Fibroblast of skin of right quadriceps (primary cell): ENCODE measurements at regions not wholly inside any gene's neighbourhood (a gene's known extent, or its start where the extent isn't known, plus 50 kb on each side); places are given as distances from the start of the nearest gene placed in this dataset.
"Not testable (repeated sequence)": the region's sequence is repeated elsewhere in the genome, so short reads cannot be mapped to it uniquely, and the experiment has no call there.

ENCODE experiments used
- DNase-seq: peaks from one replicate; pipeline ENCODE4 v3.0.0-alpha.2; 2013

DNA sequence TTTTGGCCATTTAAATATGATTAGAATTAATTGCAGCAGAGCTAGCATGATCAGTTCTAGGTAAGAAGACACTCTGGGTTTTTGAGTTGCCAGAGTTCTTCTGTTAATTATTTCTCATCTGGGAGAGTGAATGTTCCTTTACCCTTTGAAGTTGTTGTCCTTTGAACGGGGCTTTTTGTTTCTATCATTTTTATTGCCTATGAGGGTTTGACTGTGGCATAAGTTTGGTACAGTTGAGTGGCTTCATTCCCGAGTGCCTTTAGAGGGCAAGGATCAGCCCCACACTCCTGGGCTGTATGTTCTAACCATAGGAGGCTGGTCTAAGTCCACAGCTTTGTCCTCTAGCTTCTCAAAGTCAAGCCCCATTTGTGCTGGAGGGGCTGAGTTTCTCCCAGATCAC, 804.3 kb downstream of the KCNJ3 start:
- DNase-seq, result no peak

DNA sequence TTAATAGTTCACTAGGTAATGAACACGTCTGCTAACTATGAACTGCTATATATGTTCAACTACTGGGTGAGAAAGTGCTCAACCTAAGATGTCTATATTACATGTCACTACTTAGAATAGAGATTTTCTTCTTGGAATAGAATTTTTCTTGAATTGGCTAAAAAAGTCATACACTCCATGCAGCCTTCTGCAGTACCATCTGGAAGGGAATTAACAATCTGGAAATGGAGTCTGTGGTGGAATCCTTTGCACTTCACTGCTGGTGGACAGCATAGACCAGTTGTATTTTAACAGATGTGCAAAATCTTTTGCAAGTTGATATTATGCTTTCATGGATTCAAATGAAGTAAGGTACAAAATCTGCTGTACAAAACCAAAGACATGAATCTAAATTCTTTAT, 799.6 kb downstream of the KCNJ3 start:
- DNase-seq, result no peak

DNA sequence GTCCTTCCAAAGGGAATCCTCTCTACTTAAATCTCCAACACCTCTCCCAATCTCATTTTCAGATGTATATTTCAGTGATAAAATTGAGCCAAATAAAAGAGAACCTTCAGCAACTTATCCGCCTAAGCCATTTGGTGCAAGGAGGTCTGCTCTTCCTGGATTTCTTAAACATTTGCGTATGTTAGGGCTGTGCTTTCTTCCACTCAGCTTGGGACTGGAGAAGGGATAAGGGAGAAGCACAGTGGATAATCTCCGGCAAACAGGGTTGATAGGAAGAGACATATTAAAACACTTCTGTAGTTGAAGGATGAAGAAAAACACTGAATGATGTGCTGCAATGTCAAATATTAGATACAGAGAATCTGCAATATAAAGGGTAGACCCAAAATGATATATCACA, 796.2 kb downstream of the KCNJ3 start:
- no peak for DNase-seq

DNA sequence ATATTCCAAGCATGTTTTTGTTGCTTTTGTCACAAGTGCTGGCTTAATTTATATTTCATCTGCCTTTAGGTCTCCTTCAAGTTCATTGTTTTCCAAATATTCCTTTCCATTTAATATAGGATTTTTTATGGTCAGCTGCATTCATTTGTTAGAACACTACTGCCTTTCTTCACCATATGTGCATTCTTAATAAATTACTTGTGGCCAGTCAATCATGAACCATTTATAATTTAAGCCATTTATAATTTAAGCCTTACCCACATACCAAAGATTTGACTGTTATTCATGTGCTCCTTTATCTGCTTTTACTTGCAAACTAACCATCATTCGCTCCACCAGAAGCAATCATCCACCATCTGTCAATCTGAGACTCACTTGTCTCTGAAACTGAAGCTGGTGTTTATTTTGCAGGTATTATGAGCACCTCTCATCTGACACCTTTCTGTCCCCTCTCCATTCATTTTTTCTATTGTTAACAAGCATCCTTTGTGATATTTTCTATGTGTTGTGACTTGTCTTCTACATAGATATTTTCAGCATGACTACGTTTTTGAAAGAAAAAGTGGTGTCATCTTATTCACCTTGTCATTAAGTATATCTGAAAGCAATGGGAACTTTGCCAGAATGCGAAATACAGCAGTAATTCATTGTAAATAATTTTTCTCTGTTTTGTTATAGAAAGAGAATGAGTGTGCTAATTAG, 786.8 kb downstream of the KCNJ3 start:
- DNase-seq, result no peak

DNA sequence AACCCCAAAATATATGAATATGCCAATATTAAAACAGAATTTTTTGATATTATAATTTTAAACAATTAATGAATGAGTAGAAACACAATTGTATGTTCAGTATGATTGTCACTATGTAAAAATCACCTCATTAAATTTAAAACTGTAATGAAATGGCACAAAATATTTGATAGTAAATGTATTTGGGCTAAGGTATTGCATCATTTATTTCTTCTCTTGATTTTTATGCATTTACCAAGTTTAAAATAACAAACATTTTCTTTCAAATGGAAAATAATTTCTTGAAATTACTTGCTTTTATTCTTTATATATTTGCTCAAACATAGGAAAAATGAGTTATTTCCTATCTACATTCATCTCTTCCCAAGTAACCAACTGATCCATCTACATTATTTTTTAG, 782.6 kb downstream of the KCNJ3 start:
- no peak for DNase-seq

DNA sequence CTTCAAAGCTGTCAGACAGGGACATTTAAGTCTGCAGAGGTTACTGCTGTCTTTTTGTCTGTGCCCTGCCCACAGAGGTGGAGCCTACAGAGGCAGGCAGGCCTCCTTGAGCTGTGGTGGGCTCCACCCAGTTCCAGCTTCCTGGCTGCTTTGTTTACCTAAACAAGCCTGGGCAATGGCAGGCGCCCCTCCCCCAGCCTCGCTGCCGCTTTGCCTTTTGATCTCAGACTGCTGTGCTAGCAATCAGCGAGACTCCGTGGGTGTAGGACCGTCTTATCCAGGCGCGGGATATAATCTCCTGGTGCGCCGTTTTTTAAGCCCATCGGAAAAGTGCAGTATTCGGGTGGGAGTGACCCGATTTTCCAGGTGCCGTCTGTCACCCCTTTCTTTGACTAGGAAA, 773.5 kb downstream of the KCNJ3 start:
- DNase-seq, result not testable (repeated sequence)

DNA sequence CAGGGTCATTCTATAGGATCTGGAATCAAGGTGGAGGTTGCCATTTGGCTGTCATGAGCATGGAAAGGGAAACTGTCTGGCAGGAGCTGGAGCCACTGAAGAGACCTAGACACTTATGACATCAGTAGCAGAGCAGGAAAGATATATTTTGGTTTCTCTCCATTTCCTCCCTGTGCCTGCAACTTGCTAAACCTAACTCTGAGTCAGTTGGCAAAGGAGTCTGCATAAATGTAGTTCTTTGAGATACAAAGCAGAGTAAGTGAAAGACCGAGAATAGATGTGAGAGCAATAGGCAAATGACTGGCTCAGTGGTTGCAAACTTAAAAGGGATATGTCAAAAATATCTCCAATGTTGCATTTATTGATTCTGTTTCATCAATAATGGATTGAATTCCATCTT, 757.7 kb downstream of the KCNJ3 start:
- DNase-seq, result no peak

DNA sequence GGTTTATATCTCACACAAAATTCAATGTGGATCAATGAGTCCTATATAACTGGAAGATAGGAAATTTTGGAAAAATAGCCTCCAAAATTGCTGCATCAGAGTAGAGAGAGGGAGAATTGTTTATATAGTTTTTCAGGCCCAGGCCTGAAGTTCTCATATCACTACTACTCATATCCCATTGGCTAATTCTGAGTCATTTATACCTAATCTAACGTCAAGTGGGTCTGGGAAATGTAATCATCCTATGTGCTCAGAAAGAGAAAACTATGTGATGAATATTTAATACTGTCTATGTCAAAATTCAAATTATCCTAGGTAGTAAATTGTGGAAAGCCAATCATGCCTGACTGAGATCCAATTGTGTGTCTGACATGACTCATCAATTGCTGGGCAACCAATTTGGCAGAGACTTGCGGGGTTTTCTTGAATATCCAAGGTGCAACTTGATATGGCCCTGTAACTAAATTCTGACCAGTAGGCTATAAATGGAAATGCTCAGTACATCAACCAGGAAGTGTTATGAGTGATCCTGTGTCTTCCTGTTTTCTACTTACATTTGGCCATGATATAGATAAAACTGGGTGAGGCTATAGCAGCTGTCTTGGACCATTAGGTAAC, 744.4 kb downstream of the KCNJ3 start:
- DNase-seq, result no peak

DNA sequence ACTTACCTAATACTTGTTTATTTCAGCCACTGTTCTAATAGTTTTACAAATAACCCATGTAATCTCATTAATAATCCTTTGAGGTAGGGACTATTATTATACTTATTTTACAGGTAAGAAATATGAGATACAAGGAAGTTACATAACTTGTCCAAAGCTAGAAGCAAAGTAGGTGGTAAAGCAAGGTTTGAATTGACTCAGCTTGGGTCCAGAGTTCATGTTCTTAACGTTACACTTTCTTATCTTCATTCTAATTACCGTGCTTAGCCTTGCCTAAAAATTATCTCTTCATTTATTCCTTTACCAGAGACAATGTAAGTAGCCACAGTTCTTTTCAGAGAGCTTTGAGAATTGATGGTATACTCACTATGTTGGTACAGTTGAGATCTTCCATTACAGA, 743.6 kb downstream of the KCNJ3 start:
- DNase-seq, result no peak

DNA sequence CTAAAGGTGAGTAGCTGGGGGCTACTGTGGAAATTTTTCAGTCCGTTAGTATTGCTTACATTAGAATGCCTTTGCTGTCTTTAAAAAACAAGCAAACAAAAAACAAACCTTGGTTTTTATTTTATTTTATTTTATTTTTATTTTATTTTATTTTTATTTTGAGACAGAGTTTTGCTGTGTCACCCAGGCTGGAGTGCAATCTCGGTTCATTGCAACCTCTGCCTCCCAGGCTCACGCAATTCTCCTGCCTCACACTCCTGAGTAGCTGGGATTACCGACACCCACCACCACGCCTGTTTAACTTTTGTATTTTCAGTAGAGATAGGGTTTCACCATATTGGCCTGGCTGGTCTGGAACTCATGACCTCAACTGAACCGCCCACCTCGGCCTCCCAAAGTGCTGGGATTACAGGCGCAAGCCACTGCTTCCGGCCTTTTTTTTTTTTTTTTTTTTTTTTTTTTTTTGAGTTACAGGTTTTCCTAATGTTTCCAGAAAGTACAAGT, 732.6 kb downstream of the KCNJ3 start:
- no peak for DNase-seq

DNA sequence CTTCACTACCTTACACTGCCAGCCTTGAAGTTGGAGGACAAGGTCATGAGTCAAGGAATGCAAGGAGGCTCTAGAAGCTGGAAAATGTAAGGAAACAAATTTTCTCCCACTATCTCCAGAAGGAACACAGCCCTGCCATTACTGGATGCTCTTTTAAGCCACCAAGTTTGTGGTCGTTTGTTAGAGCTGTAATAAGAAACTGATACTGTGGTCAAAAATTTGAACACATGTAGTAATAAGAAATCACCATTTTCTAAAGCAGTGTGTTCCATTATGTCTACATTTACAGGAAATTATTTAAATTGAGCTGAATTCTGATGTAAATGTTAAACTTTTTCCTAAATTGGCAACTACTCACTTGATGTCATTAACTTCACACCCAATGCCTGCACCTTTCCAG, 729.0 kb downstream of the KCNJ3 start:
- DNase-seq, result no peak

DNA sequence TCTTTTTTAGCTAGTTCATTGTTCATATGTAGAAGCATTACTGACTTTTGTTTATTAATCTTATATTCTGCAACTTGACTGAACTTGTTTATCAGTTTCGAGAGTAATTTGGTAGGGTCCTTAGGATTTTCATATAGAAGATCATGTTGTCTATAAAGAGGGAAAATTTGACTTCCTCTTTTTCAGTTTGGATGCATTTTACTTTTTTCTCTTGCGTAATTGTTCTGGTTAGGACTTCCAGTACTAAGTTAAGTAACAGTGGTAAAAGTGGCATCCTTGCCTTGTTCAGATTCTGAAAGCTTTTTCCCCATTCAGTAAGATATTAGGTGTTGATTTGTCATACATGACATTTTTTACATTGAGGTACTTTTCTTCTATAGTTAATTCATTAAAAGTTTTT, 726.0 kb downstream of the KCNJ3 start:
- DNase-seq, result no peak

DNA sequence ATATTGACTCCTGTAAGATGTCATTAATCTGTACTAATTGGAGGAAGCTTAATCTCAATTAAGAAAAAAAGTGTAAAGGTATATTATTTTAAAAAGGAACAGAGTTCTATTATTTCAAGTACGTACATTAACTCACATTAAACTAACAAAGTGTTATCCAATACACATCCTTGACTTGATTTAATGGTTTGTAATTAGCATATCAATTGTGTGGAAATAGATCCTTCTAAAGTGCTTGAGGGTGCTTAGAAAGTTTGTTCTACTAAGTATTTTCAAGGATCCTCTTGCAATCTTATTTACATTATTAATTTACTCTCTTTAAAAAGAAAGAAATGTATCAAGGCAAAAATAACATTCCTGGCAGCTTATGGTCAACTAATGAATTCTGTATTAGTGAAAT, 720.3 kb downstream of the KCNJ3 start:
- no peak for DNase-seq

DNA sequence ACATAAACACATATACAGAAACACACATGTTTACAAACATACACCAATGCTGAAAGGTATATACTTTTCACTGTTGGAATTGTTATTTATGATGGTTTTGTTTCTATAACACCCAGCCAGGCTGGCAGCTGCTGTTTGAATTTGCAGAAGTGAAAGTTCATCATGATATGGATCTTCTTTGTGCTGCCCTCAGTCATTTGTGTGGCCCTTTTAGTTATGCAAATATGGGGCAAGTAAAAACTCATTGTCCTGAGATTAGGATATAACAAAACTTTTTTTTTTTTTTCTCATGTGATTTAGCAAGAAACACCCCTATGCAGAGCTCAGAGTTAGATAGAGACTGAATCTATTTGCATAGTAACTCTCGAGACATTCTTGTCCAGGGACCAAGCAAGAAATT, 714.1 kb downstream of the KCNJ3 start:
- DNase-seq, result no peak

DNA sequence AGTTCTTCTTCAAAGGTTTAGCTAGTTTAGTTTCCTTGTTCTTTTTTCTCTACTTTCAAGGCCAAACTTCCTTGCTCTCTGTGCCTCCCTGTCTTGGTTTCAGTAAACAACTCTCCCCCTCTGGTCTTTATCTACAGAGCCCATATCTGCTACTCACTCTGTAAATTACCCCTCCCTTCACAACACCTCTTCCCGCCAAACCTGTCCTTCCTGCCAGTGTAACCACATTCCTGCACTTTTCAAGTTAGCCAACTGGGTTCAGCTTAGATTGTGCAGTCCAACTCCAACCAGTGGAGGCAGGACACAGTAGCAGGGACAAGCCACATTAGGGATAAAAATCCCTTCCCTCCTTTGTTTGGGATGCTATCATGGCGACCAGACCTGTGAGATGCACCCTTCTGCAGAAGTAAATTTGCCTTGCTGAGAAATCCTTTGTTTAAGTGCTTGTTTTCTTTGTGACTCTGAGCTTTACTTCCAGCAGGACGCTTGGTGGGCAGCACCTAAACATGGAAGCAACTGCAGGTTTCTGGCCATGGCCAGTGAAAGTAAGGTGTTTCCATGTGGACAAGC, 706.0 kb downstream of the KCNJ3 start:
- DNase-seq, result no peak

DNA sequence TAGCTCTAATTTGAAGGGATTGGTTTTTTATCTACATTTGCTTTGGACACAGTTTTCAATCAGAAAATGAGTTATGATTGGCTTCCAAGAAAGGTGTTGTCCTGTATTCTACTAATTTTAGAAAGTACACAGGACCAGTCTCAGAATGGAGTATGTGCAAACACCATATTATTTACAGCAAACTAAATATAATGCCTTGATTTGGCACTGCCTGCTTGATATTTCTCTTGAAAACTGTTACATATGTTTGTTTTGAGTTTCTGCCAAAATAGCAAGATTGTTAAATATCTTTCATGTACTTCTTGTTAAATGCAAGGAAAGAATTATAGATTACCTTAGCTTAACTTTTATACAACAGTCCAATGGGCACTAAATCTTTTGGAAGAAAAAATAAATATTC, 694.9 kb downstream of the KCNJ3 start:
- no peak for DNase-seq

DNA sequence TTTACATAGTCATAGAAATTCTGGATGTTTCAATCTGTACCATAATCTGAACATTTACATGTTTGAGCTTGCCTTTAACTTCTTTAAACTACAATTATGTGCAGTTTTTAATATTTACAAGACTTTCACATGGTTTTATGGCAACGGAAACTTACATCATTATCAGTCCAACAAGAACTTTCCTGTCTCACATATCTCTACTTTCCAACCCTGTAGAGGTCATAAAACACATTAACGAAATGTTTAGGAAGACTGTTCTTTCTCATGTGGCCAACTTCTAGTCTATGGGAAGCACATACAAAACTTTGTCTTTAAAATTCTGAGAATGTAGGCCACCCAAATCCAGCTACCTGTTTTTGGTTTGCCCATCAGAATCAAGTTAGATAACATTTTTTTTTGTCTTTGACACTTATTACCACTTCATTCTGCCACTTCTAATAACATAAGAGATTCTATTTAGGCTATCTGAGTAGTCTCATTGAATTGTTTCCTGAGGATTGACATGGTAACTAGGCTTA, 693.2 kb downstream of the KCNJ3 start:
- no peak for DNase-seq

DNA sequence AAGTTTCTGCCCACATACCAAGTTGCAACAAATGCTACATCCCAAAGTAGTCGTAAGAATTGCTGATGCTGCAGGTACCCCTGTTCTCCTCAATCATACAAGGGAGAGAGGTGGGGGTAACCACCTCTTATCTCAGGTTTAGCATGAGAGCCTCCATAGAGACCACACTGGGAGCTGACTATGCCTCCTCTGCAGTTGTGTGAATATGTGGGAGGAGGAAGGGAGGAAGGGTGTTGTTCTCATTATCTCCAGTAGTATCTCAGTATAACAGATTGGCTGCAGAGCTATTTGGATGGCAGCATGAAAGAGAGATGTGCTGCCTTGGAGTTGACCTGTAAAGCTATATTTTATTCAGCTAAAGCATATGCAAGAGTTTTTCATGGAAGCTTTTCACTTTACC, 690.7 kb downstream of the KCNJ3 start:
- DNase-seq, result no peak

DNA sequence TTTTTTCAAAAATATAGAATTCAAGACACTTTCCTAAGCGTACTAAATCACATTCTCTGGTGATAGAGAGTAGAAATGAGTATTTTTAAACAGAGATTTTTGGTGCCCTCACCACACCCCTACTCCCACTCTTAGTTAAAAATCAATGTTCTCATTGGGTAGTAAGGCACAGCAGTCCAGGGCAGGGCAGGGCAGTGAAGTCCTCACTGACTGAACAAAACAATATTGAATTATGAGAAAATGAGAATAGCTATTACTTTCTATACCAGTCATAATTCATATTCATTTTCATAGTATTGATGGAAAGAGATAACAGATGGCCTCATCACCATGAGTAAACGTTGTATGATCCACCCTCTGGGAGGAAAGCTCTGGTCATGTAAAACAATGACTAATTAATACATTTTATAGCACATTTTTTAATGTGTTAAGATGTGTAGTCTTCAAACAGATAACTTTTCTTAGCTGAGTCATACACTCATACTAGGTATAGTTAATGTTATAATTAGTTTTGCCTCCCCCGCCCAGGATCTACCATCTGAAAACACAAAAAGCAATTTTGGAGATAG, 686.1 kb downstream of the KCNJ3 start:
- no peak for DNase-seq

DNA sequence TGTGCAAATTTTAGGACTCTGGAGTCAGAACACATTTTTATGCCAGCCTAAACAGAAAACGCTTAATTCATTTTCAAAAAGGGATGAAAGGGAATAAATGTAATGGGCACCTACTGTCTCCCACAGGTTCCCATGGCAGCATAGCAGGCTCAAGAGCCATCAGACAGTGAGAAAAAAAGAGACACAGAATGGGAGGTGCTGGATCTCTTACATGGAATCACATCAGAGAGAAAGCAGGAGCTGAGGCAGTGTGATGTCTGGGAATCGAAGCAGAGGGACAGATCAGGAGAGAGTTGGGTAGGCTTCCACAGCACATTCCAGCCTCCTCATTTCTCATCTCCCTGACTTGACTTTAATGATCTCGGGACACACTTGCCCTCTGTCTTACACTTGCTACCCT, 684.3 kb downstream of the KCNJ3 start:
- DNase-seq, result no peak

DNA sequence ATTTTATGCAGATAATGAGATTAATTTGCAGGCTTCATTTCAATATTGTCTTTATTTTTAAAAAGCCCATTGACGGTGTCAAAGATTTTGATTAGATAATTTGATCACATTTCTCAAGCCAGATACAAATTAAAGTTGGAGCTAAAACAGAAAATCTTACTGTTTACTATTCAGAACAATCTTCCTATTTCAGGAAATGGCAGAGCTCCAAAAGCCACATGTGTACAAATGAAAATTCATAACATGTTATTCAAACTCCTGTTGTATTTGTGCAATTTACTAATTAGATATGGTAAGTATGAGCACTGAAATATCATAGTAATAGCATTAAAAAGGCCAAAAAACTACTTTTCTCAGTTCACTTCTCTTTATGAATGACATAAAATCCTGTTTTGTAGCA, 682.9 kb downstream of the KCNJ3 start:
- DNase-seq, result no peak

DNA sequence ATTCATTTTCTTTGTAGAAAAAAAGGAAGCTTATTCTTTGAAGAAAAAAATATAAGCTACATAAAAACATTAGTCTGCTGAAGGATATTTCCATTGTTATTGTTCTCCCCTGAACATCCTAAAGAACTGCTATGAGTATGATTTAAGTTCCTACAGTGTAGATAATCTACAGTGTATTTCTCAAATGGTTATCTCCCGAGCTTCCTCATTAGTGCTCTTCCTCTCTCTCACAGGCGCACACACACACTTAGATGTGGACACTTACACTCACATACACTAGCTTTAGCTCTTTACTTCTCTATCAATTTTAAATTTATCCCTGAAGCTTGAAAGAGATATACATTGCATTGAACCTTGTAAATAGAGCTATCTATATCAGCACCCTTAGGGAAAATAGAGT, 681.0 kb downstream of the KCNJ3 start:
- no peak for DNase-seq

DNA sequence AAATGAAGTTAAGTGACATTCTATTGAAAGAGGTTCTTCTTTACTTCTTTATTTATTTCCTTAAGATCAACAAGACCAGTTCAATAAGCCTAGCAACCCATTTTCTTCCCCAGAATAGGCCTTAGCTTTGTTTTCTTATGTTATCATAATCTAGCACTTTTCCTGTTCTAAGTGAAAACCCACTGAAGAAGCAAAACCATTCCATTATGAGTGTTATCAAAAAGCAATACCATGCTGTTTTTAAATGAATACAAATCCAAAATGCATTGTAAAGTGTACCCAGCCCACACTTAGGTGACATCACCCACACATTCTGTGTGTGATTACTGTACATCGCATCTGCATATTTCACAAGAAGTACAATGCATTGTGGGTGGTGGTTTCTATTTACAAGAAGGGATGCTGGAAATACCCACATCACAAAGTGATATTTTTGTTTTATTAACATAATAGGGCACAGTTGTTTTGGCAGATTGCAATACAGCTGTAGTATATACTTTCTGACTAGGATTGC, 679.5 kb downstream of the KCNJ3 start:
- no peak for DNase-seq

DNA sequence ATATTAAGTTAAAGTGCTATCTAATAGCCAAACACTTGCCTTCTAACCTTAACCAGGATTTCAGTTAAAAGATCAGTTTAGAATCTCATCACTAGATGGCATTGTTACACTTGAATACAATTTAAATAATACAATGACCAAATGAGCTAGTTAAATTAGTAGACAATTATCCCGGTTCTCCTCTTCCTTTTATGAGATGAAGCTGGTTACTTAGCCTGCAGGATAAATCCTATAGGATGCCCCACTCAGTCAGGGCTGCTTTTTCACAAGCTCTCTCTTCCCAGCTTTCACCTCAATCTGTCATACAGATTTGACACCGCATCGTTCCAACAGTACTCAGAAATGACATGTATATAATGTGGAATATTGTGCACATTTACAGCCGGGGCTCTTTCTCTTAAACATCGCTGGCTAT, 678.8 kb downstream of the KCNJ3 start:
- peak; percentile 16 for DNase-seq
